HG02610 (cell line): ENCODE measurements at regions not wholly inside any gene's neighbourhood (a gene's known extent, or its start where the extent isn't known, plus 50 kb on each side); places are given as distances from the start of the nearest gene placed in this dataset.
A peak's percentile ranks its signal among the peaks of the same experiment; 100 is the strongest.

Experiments used
- ATAC-seq: cut with Tn5 transposase; IDR thresholded peaks from one replicate; pipeline ENCODE4 v1.9.1; 2021; ENCODE audit warnings: mild to moderate bottlenecking, moderate library complexity; ENCODE audit not compliant: unreplicated experiment

- ATAC-seq = no peak
Measured at GRCh38 chr13:59332966-59333365, 830.8 kb downstream of the DIAPH3 start.

GRCh38 chr13:59337070-59337469 is 826.7 kb downstream of the DIAPH3 start:
- no peak for ATAC-seq

- no peak for ATAC-seq
Measured at GRCh38 chr13:59340151-59340550, 823.6 kb downstream of the DIAPH3 start.

- ATAC-seq = no peak
Measured at GRCh38 chr13:59340581-59340980, 823.1 kb downstream of the DIAPH3 start.

GRCh38 chr13:59342400-59342799 is 821.3 kb downstream of the DIAPH3 start:
- ATAC-seq = no peak

- ATAC-seq = no peak
Measured at GRCh38 chr13:59343132-59343531, 820.6 kb downstream of the DIAPH3 start.

GRCh38 chr13:59343993-59344822 is 819.5 kb downstream of the DIAPH3 start:
- ATAC-seq = no peak

GRCh38 chr13:59345311-59345710 is 818.4 kb downstream of the DIAPH3 start:
- ATAC-seq = no peak

- no peak for ATAC-seq
Measured at GRCh38 chr13:59346999-59347723, 816.6 kb downstream of the DIAPH3 start.

- no peak for ATAC-seq
Measured at GRCh38 chr13:59348617-59349016, 815.1 kb downstream of the DIAPH3 start.

GRCh38 chr13:59352600-59352999 is 811.1 kb downstream of the DIAPH3 start:
- ATAC-seq = no peak

- no peak for ATAC-seq
Measured at GRCh38 chr13:59354665-59355369, 808.9 kb downstream of the DIAPH3 start.

GRCh38 chr13:59356607-59357006 is 807.1 kb downstream of the DIAPH3 start:
- no peak for ATAC-seq

GRCh38 chr13:59358014-59358413 is 805.7 kb downstream of the DIAPH3 start:
- no peak for ATAC-seq

- ATAC-seq = peak; percentile 68
Measured at GRCh38 chr13:59360108-59360507, 803.6 kb downstream of the DIAPH3 start.

GRCh38 chr13:59360916-59361315 is 802.8 kb downstream of the DIAPH3 start:
- ATAC-seq = no peak

- no peak for ATAC-seq
Measured at GRCh38 chr13:59363313-59363712, 800.4 kb downstream of the DIAPH3 start.

GRCh38 chr13:59363947-59364346 is 799.8 kb downstream of the DIAPH3 start:
- ATAC-seq = no peak

GRCh38 chr13:59364641-59365085 is 799.1 kb downstream of the DIAPH3 start:
- ATAC-seq = no peak

- ATAC-seq = no peak
Measured at GRCh38 chr13:59367467-59367866, 796.3 kb downstream of the DIAPH3 start.

- no peak for ATAC-seq
Measured at GRCh38 chr13:59367904-59368303, 795.8 kb downstream of the DIAPH3 start.
